NCI-H1048 (cell line): ENCODE measurements at regions not wholly inside any gene's neighbourhood (a gene's known extent, or its start where the extent isn't known, plus 50 kb on each side); places are given as distances from the start of the nearest gene placed in this dataset.

Source experiments
- DNase-seq: peaks from one replicate; lab custom pipeline; 2025; lab: John Stamatoyannopoulos, UW

DNA sequence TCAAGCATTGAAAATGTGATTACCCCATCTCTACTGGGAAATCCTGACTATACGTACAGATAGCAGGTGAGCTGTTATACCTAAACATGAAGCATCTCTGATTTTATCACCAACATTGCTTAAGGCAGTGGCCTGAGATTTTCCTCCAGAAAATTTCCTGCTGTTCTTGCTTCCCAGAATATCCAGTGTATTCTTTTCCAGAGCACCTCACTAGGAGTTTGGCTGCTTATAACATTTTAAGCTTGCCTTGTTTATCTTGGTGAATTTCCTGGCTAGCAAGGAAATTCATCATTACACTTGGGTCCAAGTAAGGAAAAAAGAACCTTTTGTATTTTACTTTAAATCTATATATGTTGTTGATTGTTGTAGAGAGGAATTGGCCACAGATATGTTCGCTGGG lies 73.0 kb upstream of the CLCN4 start:
- no peak for DNase-seq

DNA sequence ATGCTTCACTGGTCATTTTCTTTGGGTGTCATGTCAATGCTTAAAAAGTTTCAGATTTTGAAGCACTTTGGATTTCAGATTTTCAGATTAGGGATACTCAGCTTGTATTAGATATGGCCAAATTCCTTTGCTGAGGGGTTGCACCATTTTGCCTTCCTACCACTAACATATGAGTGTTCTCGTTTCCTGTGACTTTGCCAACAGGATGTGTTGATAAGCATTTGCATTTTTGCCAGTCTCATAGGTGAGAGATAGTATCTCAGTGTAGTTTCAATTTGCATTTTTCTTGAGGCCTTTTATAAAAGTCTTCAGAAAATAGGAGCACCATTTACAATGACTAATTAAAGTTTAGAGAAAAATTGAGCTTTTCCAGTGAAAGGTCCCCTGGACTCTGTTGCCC lies 71.6 kb upstream of the CLCN4 start:
- peak; percentile 9 for DNase-seq

GRCh38 chrX:10086676-10087075 lies 70.1 kb upstream of the CLCN4 start:
- no peak for DNase-seq

DNA sequence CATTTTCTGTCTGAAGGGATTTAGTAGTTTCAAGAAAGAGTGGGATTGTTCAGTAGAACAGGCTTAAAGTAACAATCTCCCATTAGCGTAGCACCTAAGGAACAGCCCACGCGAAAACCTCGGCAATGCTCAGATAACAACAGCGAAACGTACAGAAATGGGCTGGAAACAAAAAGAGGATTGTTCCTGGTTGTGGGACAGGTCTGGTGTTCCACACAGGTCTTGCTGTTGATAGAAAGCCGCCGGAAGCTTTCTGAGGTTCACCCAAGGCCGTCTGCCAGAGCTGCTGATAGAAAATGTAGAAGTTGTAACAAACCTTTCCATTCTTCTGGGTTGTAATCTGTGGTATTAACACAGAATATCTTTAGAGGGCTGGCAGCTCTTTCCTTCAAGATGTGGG lies 69.4 kb upstream of the CLCN4 start:
- DNase-seq, result no peak

- DNase-seq, result no peak
Observed at GRCh38 chrX:10089378-10089795, 67.4 kb upstream of the CLCN4 start.

GRCh38 chrX:10090319-10090718 lies 66.5 kb upstream of the CLCN4 start:
- DNase-seq, result no peak

DNA sequence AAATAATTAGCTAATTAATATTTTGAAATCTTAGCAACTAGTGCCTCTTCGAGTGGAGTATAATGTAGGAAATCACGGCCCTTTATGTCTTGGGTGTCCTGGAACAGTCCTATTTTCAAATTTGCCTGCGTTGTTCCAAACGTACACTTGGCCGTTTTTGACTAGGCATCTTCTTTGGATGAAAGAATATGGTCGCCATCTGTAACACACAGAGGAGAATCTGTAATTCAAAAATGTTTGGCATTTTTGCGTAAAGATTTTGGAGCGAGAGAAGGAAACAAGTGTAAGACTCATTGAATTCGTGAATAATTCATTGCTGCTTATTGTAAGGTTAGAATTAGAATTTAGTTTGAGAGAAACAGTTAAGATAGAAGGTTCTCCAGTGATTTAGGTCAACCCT lies 61.5 kb upstream of the CLCN4 start:
- DNase-seq, result no peak

DNA sequence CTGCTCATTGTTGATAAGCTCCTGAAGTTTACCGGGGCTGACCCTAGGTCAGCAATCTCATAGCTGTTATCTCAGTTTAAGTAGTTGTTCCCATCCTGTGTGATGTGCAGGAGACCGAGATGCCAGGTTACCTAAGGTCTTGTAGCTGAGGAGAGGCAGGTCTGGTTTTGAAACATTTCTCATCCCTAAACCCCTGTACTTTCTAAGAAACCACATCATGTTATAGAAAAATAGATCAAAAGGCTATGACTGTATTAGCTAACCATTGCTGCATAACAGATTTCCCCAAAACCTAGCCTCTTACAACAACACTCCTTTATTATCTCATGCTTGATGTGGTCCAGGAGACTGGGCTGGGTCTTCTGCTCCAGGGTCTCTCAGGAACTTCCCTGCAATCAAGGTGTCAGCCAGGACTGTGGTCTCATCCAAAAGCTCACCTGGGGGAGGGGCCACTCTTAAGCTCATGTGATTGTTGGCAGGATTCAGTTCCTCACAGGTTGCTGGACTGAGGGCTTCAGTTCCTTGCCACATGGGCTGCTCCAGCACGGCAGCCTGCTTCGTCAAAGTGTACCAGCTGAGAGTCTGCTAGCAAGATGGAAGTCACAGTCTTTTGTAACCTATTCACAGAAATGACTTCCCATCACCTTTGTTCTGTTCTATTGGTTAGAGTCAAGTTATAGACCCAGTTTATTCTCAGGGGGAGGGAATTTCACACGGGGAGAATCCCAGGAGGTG lies 60.9 kb upstream of the CLCN4 start:
- no peak for DNase-seq

DNA sequence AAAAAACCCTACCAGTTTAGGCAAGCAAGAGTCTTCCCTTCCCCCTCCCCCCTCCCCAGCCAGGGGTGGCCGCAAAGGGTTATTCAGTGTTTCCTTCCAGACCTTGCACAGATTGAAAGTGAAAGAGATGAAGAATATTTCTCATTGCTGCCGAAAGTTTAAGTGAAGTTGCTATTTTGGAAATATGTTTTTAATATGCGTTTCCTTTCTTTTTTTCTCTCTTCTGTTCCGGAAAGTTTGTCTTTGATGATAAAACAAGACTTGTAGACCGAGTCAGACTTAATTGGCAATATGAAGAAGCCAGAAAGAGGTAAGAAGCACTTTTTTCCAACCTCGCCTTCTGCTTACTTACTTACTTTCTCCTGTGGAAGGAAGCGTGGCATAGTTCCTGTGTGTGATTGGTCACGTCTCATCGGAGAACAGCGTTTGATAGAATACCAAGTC lies 58.5 kb upstream of the CLCN4 start:
- DNase-seq, result no peak

DNA sequence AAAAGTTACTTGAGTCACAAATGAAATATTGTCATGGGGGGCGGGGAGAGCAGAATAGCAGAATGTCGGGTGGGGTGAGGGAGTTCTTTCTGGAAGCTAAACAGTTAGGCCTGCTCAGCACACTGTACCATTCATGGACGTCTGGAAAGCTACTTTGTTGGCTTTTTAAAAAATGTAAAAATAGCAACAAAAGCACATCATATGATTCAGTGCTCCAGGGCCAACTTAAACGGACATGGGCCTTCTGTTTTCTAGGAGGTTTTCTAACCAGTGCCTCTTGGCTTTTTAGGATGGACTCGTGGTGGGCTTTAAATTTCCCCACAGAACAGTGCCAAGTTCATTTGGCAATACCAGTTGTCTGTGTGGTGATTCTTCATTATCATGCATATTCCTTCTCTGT lies 57.4 kb upstream of the CLCN4 start:
- no peak for DNase-seq

GRCh38 chrX:10101269-10101668 lies 55.5 kb upstream of the CLCN4 start:
- no peak for DNase-seq

GRCh38 chrX:10102046-10102704 lies 54.6 kb upstream of the CLCN4 start:
- DNase-seq, result no peak

- DNase-seq, result no peak
Observed at GRCh38 chrX:10103023-10103422, 53.8 kb upstream of the CLCN4 start.

DNA sequence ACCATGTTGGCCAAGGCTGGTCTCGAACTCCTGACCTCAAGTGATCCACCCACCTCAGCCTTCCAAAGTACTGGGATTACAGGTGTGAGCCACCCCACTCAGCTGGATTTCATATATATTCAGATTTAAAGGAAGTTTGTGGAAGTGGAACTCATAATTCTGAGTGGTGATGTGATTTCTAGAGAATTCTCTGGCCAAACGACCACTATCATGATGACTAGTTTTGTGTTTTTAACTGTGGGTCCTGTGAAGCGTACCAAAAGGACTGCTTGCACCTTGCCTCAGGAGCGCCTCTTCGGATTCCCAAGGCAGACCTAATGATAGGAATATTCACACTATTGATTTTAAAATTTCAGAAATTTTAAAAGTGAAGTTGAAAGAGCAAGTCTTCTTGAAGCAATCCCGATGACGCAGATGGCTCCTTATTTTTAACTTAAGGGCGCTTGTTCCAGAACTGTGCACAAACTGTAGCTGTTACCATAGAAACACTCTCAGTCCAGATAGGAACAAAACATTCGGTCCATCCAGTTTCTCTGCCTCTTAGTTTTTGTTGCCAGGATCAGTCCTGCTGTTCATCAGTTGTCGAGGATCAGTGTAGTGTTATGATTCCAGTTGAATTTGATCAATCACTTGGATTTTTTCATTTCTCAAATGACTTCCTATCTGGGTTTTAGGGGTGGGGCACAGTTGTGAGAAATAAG lies 51.7 kb upstream of the CLCN4 start:
- no peak for DNase-seq

GRCh38 chrX:10106806-10107205 lies 50.0 kb upstream of the CLCN4 start:
- DNase-seq, result no peak
